Hindlimb muscle (tissue), 1 donor: ENCODE measurements at regions not wholly inside any gene's neighbourhood (a gene's known extent, or its start where the extent isn't known, plus 50 kb on each side); places are given as distances from the start of the nearest gene placed in this dataset.

ENCODE experiments used
- DNase-seq: peaks from one replicate; pipeline ENCODE4 v3.0.0-alpha.2; 2013

DNA sequence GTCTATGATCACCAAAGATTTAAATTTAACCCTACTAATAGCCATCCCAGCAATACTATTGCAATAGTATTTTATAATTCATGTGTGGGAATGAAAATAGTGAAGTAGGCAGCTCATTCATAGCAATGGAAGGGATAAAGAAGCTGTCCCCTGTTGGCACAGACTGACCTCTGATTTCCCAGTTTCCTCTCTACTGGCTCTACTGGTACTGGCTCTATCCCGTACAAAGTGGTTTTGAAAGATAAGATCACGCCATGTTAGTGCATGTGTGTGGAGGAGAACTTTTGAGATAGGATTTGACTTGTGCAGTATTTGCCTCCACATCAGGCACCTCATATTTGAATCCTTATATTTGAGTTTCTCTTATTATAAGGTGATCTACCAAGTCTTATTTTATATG lies 227.3 kb upstream of the ADGRL2 start:
- DNase-seq: no peak

DNA sequence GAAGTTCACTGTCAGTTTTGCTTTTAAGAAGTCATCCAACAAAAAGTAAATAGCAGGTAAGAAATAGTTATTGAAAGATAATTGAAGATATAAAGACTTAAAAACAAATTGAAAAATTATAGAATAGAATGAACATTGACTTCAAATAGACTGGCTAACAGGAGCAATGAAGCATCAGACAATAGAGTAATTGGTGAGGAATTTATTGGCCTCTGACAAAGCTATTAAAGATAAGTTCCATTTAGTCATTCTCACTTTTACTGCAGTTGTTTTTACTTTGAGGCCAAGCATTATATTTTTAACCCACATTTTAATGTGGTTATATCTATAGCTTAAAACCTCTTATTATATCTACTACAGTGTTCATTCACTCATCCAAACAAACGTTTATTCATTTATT lies 228.8 kb upstream of the ADGRL2 start:
- no peak for DNase-seq

DNA sequence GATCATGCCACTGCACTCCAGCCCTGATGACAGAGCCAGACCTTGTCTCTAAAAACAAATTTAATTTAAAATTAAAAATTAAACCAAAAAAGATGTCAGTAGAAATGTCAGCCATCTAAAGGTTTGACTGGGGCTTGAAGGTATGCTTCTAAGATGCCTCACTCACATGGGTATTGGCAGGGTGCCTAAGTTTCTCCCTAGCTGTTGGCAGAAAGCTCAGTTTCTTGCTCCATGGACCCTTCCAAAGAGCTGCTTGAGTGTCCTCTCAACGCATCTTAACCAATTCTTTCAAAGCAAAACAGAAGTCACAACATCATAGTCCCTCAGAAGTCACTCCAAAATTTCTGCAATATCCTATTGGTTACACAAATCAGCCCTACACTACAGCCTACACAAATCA lies 231.0 kb upstream of the ADGRL2 start:
- no peak for DNase-seq

DNA sequence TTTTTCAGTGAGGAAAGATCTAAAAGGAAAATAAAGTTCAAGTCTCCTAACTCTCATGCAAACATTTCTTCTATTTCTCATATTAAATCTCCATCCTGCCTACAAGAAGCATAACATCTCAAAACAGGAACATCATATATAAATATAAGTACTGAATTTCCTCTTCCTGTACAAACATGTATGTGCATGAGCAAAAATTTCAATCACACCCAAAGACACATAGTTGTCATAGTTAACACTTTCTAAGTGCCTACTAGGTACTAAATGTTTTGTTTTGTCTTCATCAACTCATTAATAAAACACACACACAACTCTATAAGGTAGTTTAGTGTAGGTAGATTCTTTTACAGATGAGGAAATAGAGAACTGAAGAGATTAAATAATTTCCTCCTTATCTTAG lies 237.1 kb upstream of the ADGRL2 start:
- DNase-seq: no peak

DNA sequence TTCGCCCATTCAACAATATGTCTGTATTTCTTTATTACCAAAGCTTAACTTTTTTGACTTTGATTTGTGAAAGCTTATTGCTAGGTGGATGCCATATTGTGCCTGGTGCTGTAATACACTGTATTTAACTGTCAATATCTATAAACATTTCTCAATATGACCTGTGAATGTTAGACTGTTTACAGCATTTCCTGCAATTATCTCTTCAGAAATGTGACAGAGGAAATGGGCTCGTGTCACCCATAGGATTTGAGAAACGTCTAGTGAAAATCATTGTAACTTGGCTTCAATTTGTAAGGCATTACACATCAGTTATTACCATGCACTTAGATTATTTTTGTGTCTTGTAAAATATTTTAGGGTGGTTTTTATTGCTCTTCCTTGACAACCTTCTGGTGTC lies 237.8 kb upstream of the ADGRL2 start:
- no peak for DNase-seq

DNA sequence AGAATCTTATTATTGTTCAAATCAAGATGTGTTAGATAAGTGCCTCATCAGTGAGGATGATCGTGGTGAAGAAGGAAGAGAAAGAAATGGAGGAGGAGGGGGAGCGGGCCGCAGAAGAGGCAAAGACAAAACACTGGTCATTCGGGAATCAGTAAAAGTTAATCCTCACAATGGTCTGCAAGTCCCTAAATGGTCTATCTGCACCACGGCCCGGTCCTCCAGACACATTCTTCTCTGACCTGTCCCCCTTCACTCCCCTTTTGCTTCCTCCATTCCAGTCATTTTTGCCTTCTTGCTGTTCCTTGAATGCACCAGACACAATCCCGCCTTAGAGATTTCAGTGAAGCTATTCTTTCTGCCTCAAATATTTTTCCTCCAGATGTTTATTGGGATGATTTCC lies 240.1 kb upstream of the ADGRL2 start:
- no peak for DNase-seq

DNA sequence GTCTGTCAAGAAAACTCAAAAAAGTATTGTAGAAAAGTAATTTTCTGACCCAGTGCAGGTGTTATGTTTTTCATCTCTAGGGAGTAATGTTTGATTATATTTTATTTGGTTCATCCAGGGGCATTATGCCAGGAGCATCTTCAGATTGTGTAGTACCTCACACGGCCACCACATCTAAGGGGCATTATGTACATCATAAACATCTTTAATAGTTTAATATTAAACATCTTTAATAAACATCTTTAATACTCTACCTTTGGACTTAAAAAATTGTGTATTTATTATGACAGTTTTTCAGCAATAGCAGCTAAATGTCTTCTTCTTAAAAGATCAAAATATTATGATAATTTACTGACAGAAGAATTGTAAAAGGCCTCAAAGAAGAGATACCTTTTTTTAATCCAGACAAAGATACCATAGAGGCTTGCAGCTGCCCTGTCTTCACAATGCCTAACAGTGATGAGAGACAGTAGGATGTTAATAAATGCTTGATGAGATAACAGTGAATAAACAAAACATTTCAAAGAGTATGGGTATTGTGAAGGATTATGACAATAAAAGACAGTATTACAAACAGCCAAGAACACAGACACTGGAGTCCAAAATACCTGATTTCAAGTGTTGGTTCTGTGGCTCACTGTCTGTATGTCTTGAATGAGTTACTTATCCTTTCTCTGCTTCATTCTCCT lies 240.9 kb upstream of the ADGRL2 start:
- no peak for DNase-seq

DNA sequence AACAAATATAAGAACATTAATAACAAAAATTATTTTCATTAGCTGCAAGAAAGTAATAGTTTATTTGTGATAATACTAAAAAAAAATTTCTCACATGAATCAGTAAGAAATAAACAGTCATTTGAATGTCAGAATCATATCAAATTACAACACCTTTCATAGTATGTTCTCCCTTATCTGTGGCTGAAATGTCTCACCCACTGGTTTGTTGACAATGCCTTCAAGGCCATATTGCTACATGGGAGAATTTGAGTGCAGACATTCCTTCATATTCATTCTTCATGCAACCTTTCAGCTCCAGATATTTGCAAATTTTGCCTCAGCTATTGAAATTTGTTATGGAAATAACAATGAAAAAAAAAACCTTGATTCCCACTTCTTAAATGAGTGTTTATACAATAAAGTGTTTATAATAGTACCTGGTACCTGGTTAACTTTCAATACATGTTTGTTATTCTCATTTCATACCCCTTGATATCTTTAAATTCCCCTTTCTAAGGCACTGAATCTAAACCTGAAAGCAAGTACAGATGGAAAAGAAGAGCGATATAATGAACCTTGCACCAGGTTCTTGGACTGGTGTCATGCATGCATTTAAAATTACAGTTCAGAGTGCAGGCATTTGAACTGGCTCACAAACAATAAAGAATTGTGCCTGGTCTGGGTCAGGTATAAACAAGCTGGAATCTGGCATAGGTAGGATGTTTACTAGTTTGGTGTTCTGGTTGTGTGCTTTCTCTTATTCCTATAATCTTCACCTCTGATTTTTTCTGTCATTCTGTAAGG lies 242.2 kb upstream of the ADGRL2 start:
- no peak for DNase-seq

DNA sequence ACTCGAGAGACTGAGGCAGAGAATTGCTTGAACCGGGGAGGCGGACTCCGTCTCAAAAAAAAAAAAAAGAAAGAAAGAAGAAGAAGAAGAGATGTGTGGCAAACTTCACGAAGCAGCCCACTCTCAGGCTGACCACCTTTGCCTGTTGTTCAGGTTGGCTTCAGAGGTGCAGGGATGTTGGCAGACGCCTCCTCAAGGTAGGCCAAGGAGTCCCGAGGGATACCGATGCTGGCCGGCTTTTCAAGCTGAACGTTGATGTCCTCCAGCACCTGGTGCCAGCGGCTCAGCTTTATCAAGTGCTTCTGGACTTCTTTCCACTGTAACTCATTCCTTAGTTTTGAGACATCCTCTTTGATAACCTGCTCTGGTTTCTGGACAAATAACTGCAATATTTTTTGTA lies 243.8 kb upstream of the ADGRL2 start:
- DNase-seq: no peak

DNA sequence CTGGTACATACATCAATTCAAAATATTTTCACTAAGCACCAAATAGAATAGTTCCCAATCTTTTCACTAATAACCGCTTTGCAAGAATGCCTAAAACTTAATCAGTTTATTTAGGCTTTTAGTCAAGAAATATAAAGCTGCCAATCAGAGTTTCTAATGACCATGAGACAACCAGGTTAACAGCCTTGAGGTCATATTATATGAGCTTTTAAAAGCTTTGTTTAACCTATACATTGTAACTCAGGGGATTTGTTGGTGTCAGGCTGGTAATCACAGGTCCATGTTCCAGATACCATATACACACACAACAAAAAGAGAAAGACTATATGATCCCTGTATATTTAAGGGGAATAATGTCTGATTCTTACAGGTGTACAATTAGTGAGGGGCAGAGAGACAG lies 246.2 kb upstream of the ADGRL2 start:
- DNase-seq: no peak

DNA sequence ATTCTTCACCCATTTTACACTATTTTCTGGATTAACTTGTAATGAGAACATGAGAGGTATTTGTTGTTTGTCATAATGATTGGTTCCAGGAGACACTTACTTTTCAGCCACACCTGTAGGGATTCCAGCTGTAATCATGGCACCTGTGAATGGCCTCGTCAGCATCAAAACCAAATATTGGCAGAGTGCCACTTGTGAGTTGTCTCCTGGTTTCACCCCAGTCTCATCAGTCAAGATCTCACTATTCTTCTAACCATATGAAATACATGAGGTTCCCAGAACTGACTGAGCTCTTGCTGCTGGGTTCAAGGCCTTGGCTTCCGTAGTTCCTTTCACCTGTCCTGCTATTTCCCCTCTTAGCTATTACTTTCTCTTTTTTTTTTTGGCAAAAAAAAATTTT lies 246.6 kb upstream of the ADGRL2 start:
- DNase-seq: no peak

DNA sequence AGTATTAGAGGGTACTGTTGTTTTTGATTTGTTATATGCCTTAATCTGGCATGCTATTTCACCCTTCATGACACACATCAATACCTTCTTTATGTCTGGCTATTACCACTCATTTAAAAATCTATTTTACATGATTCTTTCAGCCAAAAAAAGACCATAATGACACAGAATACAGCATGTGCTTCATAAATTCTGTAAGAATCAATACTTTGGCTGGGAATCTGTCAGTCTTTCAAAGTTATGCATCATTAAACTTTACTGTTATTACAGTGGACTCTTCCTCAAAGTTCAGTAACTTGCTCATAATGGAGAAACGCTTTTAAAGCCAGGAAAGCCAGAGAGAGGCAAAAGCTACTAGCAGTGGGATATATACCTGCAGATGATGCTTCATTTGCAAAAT lies 247.2 kb upstream of the ADGRL2 start:
- no peak for DNase-seq

DNA sequence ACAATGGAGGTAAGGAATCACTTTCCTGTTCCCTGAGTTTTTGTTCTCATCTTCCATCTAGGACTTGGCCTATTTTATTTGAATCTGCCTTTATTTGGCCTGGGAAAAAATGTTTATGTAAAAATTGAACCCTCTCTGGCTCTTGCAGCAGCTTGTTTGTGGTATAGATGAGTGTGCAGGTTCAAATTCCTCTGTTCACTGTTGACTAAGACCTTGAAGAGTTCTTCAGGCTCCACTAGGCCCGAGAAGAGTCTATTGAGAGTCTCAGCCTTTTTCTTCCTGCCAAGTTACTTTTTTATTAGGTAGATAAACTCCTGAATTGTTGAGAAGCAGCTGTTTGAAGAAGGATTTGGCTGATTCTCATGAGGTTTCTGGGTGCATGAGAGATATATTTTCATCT lies 248.8 kb upstream of the ADGRL2 start:
- DNase-seq: no peak

DNA sequence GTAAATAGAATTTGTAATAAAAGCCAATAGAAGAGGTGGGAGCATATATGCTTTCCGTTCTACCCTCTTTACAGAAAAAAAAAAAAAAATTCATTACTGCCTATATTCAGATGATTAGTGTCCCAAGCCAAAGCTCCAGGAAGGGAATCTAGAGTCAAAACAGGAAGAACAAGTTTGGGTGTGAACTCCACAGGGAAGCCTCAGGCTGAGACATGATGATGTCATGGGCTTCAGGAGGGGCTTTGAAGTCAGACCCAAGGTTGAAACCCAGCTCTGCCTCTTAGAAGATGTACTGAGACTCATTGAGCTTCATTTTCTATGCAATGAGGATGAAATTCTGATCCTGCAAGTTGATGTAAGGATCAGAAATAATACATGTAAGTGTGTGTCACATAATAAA lies 250.0 kb upstream of the ADGRL2 start:
- DNase-seq: no peak

DNA sequence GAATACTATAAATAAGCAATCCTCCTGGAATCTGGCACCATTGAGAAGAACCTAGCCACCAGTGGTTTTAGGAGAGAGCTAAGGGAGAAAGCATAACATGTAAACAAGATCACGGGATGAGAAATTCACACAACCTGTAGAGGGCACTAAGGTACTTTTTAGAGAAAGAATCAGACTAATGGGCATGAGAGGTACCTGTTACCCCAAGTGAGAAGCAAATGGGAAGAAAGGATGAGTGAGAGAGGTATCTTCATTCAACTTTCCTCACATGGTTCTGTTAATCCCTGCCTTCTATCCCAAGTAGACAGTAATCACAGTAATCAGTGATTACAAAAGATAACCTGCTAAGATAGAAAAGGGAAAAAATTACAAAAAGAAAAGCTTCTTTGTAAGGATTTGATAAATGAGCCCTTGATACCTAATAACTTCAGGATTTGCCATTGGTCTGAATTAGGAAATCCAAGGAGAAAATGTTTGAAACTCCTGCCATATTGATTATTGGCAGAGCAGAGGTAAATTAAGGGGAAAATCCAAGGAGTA lies 251.1 kb upstream of the ADGRL2 start:
- DNase-seq: no peak

DNA sequence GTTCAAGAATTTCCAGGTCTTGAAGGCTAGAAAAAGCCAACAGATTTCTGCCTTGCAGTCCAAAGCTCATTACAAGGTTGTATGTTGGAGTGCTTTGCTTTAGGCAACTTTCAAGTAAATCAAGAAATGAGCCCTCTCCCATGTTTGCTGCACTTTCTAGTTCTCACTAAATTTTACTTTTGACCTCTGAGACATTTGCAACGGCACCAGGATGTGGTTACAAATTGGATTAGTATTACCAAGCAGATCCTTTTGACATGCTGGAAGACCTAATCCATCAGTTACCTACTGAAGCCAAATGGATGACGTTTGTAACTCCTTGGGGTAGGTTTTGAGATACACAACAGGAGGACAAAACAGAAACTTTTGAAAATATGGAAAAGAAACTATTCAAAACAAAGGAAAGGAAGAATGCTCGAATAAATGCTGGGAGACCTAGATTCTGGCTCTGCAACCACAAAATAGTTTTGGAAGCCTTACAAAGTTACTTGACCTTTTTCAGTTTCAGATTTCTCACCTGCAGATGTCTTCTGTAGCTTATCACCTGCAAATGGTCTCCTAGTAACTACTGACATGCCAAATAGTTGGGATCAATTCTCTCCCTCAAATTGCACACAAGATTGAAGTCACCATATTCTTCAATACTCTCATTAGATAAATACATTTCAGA lies 251.7 kb upstream of the ADGRL2 start:
- DNase-seq: no peak

DNA sequence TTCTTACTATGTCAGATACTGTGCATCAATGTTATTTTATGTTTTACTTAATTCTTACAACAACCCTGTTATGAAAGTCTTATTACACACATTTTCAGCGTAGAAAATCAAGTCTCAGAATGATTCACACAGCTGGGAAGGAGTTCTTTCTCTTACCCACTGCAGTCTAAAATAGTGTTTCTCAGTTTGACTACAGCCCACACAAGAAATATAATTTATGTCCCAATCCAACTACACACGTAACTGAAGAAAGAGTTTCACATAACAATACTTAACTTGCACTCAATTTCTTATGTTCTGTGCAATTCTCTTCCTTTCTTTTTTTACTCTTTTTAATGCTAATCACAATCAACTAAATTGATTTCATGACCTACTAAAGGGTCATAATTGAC lies 252.8 kb upstream of the ADGRL2 start:
- no peak for DNase-seq

DNA sequence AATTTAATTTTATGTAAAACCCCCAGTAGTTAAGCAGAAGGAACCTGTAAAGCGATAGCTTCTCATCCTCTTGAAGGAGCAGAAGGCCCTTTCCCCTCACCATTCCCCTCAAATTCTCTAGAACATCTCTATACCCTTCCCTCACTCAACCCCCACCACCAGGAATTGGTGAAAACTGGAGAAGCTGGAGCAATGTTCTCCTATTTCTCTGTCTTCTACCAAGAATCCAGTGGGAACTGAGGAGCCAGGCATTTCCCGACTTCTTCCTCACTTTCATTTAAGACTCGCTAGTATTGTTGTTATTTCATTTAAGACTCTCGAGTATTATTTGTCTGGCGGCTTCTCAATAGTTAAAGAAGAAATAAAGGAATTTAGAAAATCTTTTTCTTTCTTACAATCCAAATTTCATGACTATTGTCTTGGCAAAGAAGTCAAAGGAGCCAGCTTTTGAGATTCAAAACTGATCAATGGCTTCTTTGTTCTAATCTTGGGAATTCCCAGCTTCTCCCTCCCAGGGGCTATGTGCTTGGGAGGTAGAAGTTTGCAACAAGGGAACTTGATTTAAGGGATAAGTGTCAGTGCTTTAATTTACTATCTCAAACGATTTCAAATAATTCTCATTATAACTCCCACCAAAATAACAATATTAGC lies 253.3 kb upstream of the ADGRL2 start:
- no peak for DNase-seq

DNA sequence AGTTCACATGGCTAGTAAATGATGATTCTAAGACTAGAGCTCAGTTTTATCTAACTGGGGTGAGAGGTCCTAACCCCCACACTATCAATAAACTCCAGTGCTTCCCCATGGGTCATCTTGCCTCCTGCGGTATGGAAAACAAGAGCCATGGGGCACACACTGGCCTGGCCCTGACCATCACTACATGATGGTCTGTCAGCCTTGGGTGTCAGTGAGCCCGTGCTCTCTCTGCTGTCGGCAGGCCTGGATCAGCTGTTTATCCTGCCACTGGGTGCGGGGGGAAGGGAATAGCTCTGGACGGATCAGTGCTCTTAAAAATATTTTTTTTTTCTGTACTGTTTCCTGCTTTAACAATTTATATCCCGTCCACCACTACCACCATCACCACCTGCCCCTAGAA lies 255.0 kb upstream of the ADGRL2 start:
- DNase-seq: no peak

DNA sequence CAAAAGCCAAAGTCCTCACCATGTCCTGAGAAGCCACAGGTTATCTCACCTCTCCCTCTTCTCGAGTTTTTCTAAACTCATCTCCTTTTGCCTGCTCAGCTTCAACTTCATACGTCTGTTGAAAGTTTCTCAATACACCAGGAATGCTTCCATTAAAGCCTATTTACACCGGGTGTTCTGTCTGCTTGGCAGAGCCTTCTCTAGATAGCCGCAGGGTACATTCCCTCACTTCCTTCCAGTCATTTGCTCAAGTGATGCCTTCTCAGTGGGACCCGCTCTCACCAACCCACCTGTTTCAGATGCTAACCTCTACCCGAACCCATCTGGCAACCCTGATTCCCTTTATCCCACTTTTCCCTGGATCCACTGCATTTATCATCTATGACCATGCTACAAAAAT lies 257.0 kb upstream of the ADGRL2 start:
- no peak for DNase-seq

DNA sequence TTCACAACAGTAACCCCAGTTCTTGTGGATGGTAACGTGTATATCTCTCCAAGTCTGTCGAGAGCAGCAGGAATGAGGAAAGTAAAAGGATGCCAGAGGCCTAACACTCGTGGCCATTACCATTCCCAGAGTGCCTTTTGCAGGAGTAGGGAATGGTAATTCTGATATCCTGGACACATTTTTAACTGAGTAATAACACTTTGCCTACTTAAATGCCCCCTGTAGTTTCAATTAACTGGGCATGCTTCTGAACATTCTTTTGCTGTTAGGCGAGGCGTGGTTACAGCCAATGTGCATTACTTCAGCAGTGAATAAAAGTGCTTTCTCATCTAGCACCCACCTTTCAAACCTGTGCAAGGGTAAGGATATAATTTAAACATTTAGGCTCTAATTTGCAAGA lies 258.5 kb upstream of the ADGRL2 start:
- DNase-seq: no peak

DNA sequence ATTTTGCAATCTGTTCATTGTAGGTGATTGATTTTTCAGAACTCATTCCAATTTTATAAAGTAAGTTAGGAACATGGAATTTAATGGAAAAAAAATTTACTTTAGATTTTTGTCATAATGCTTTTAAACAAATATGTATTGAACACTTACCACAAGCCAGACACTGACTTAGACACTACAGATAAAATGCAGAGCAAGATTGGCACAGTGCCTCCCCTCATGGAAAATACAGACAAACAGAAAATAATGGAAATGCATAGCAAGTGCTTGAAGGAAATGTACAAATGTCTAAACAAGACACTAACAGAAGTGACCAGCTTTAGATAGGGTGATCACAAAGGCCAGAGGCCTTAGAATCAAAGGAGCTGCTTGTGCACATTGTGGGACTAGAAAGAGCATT lies 260.5 kb upstream of the ADGRL2 start:
- DNase-seq: peak; percentile 17

DNA sequence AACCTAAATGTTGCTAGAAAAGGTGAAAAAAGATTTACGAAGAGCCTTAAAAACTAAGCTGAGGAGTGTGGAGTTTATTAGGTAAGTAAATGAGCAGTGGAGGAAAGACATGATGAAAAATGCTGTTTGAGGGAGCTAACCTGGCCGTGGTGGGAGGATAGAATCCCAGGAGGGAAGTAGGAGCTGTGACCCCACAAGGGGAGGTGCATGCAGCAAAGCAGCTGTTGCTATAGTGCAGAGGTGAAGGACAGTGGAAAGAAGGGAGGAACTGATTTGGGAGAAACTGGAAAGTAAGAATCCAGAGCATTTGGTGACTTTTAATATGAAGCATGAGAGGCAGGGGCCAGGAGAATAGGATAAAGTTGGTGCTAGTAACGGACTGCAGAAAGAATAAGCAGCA lies 271.7 kb upstream of the ADGRL2 start:
- DNase-seq: no peak
